ENCODE measurements at regions not wholly inside any gene's neighbourhood (a gene's known extent, or its start where the extent isn't known, plus 50 kb on each side); places are given as distances from the start of the nearest gene placed in this dataset.

- intact Hi-C loops (cut with micrococcal nuclease; ENCODE audit: unreplicated experiment) (no loop called here), in situ Hi-C loops (cut with HindIII; ENCODE audit: extremely low pct_ligation_motif_present, low pct_unique_long_range_greater_than_20kb) (no loop called here)
- Histone ChIP-seq H2AFZ (ENCODE audit: low read length) (no peak overlapping the region), H3K27ac (ENCODE audit: extremely low read length, insufficient read depth, low read length) (no peak overlapping the region), H4K20me1 (ENCODE audit: insufficient read depth, low read length) (no peaks in the 10 kb centered on the region), H3K36me3 (replicated peaks in 1 of 2; ENCODE audit: control insufficient read depth in 1 of 2, insufficient read depth in 2 of 2, low read length in 2 of 2) (no peaks in the 10 kb centered on the region), H3K9me3 (ENCODE audit: low read length) (no peaks in the 10 kb centered on the region), H3K4me1 (ENCODE audit: insufficient read depth, low read length) (no peaks in the 10 kb centered on the region), H3K79me2 (ENCODE audit: insufficient read depth, low read length) (no peaks in the 10 kb centered on the region), H3K4me3 (replicated peaks in 1 of 3; ENCODE audit: insufficient read depth in 1 of 3, low read depth in 2 of 3, low read length in 3 of 3) (no peak overlapping the region), H3K27me3 (ENCODE audit: control insufficient read depth in 1 of 2, insufficient read depth in 2 of 2, low read length in 2 of 2) (no peaks in the 10 kb centered on the region), H3K4me2 (ENCODE audit: low read depth, low read length) (no peak overlapping the region), H3K9ac (ENCODE audit: insufficient read depth, low read depth, low read length) (no peak overlapping the region)
- no TSS peak for BruUV-seq (replicated peaks)
- CTCF ChIA-PET (ENCODE audit: low intra/inter-chr PET ratio, low total read pairs): no interaction called here
- TF ChIP-seq THAP9 (CRISPR knock-in tag; IDR thresholded peaks at IDR 0.05; ENCODE audit: borderline replicate concordance) (no peak), ZSCAN20 (CRISPR knock-in tag; IDR thresholded peaks at IDR 0.05; ENCODE audit: borderline replicate concordance) (no peak), ZNF274 (CRISPR knock-in tag; IDR thresholded peaks at IDR 0.05) (no peak), FUBP1 (CRISPR knock-in tag; IDR thresholded peaks at IDR 0.05; ENCODE audit: borderline replicate concordance) (no peak), ZNF33B (CRISPR knock-in tag; IDR thresholded peaks at IDR 0.05) (no peak)
- WGBS (ENCODE audit: low lambda C conversion rate): 0% methylated on average over 1 of the region's 1 CpG
- POLR2A ChIA-PET: no interaction called here
- FAIRE-seq (no peak), DNase-seq (ENCODE audit: low spot score) (no peak), ATAC-seq (no peak)
Measured at GRCh38 chr1:198823626-198824025, 184.8 kb downstream of the PTPRC start.
